Dendritic cell treated with granulocyte-macrophage colony-stimulating factor and Interleukin-4, amounts not matched to agents 40 ng/mL and 50 ng/mL, for 4 days (primary cell): ENCODE measurements at regions not wholly inside any gene's neighbourhood (a gene's known extent, or its start where the extent isn't known, plus 50 kb on each side); places are given as distances from the start of the nearest gene placed in this dataset.

Experiments
- H3K27ac Mint-ChIP-seq: one replicate; pipeline ENCODE4 v1.8.0; 2022; ENCODE audit warnings: mild to moderate bottlenecking, mixed read lengths
- H3K27me3 Mint-ChIP-seq: one replicate; pipeline ENCODE4 v1.8.0; 2022; ENCODE audit warnings: mild to moderate bottlenecking, mixed read lengths
- H3K36me3 Mint-ChIP-seq: one replicate; pipeline ENCODE4 v1.8.0; 2022; ENCODE audit warnings: low read depth, mixed read lengths
- H3K4me1 Mint-ChIP-seq: one replicate; pipeline ENCODE4 v1.8.0; 2022; ENCODE audit warnings: low read depth, mixed read lengths
- H3K4me3 Mint-ChIP-seq: one replicate; pipeline ENCODE4 v1.8.0; 2022; ENCODE audit warnings: mild to moderate bottlenecking, moderate library complexity, mixed read lengths
- H3K9me3 Mint-ChIP-seq: one replicate; pipeline ENCODE4 v1.8.0; 2022; ENCODE audit warnings: mixed read lengths
- intact Hi-C: fragments of 100-400 bp; cut with micrococcal nuclease; formaldehyde crosslinking; loops from one replicate; pipeline ENCODE4 v1.15.0; 2022

- no peaks in the 10 kb centered on the region for H3K9me3 Mint-ChIP-seq
- intact Hi-C loops: no loop called here
- no peaks in the 10 kb centered on the region for H3K4me1 Mint-ChIP-seq
- no peaks in the 10 kb centered on the region for H3K27me3 Mint-ChIP-seq
- H3K36me3 Mint-ChIP-seq: no peaks in the 10 kb centered on the region
- H3K27ac Mint-ChIP-seq: no peak overlapping the region
- H3K4me3 Mint-ChIP-seq: no peak overlapping the region
These were observed 81.6 kb upstream of the SALL3 start for GRCh38 chr18:78898066-78898465.

- H3K4me3 Mint-ChIP-seq: no peak overlapping the region
- H3K27ac Mint-ChIP-seq: no peak overlapping the region
- intact Hi-C loops: no loop called here
- H3K4me1 Mint-ChIP-seq: no peaks in the 10 kb centered on the region
- no peaks in the 10 kb centered on the region for H3K9me3 Mint-ChIP-seq
- no peaks in the 10 kb centered on the region for H3K36me3 Mint-ChIP-seq
- no peaks in the 10 kb centered on the region for H3K27me3 Mint-ChIP-seq
These were observed 81.0 kb upstream of the SALL3 start for GRCh38 chr18:78898635-78899034.

GRCh38 chr18:78899241-78899640, 80.4 kb upstream of the SALL3 start:
- Mint-ChIP-seq H3K4me1 (no peaks in the 10 kb centered on the region), H3K4me3 (no peak overlapping the region), H3K27me3 (no peaks in the 10 kb centered on the region), H3K27ac (no peak overlapping the region), H3K36me3 (no peaks in the 10 kb centered on the region), H3K9me3 (no peaks in the 10 kb centered on the region)
- intact Hi-C loops: no loop called here

- H3K9me3 Mint-ChIP-seq: no peaks in the 10 kb centered on the region
- H3K4me3 Mint-ChIP-seq: no peak overlapping the region
- H3K36me3 Mint-ChIP-seq: no peaks in the 10 kb centered on the region
- no peaks in the 10 kb centered on the region for H3K27me3 Mint-ChIP-seq
- no peak overlapping the region for H3K27ac Mint-ChIP-seq
- intact Hi-C loops: no loop called here
- H3K4me1 Mint-ChIP-seq: no peaks in the 10 kb centered on the region
These were observed 78.4 kb upstream of the SALL3 start for GRCh38 chr18:78900938-78901909.

GRCh38 chr18:78901923-78902794, 77.5 kb upstream of the SALL3 start:
- H3K4me1 Mint-ChIP-seq: no peaks in the 10 kb centered on the region
- H3K9me3 Mint-ChIP-seq: no peaks in the 10 kb centered on the region
- H3K27me3 Mint-ChIP-seq: no peaks in the 10 kb centered on the region
- intact Hi-C loops: no loop called here
- no peak overlapping the region for H3K4me3 Mint-ChIP-seq
- H3K36me3 Mint-ChIP-seq: no peaks in the 10 kb centered on the region
- H3K27ac Mint-ChIP-seq: no peak overlapping the region

- Mint-ChIP-seq H3K27ac (no peak overlapping the region), H3K36me3 (no peaks in the 10 kb centered on the region), H3K27me3 (no peaks in the 10 kb centered on the region), H3K4me3 (no peak overlapping the region), H3K9me3 (no peaks in the 10 kb centered on the region), H3K4me1 (no peaks in the 10 kb centered on the region)
- intact Hi-C loops: no loop called here
These were observed 76.7 kb upstream of the SALL3 start for GRCh38 chr18:78902795-78903435.

- Mint-ChIP-seq H3K4me1 (no peaks in the 10 kb centered on the region), H3K4me3 (no peak overlapping the region), H3K27ac (no peak overlapping the region), H3K27me3 (no peaks in the 10 kb centered on the region), H3K9me3 (no peaks in the 10 kb centered on the region), H3K36me3 (no peaks in the 10 kb centered on the region)
- intact Hi-C loops: no loop called here
These were observed 76.0 kb upstream of the SALL3 start for GRCh38 chr18:78903436-78904178.

GRCh38 chr18:78904179-78904531, 75.5 kb upstream of the SALL3 start:
- Mint-ChIP-seq H3K9me3 (no peaks in the 10 kb centered on the region), H3K4me3 (no peak overlapping the region), H3K4me1 (no peaks in the 10 kb centered on the region), H3K36me3 (no peaks in the 10 kb centered on the region), H3K27ac (no peak overlapping the region), H3K27me3 (no peaks in the 10 kb centered on the region)
- intact Hi-C loops: no loop called here

GRCh38 chr18:78905334-78905733, 74.3 kb upstream of the SALL3 start:
- Mint-ChIP-seq H3K27me3 (no peaks in the 10 kb centered on the region), H3K4me3 (no peak overlapping the region), H3K4me1 (no peaks in the 10 kb centered on the region), H3K9me3 (no peaks in the 10 kb centered on the region), H3K27ac (no peak overlapping the region), H3K36me3 (no peaks in the 10 kb centered on the region)
- intact Hi-C loops: no loop called here

- Mint-ChIP-seq H3K9me3 (no peaks in the 10 kb centered on the region), H3K27me3 (no peaks in the 10 kb centered on the region), H3K27ac (no peak overlapping the region), H3K4me3 (no peak overlapping the region), H3K4me1 (no peaks in the 10 kb centered on the region), H3K36me3 (no peaks in the 10 kb centered on the region)
- intact Hi-C loops: no loop called here
These were observed 73.6 kb upstream of the SALL3 start for GRCh38 chr18:78906066-78906465.

- Mint-ChIP-seq H3K27ac (no peak overlapping the region), H3K9me3 (no peaks in the 10 kb centered on the region), H3K4me3 (no peak overlapping the region), H3K27me3 (no peaks in the 10 kb centered on the region), H3K36me3 (no peaks in the 10 kb centered on the region), H3K4me1 (no peaks in the 10 kb centered on the region)
- intact Hi-C loops: no loop called here
These were observed 71.0 kb upstream of the SALL3 start for GRCh38 chr18:78908462-78909260.

- Mint-ChIP-seq H3K27ac (no peak overlapping the region), H3K36me3 (no peaks in the 10 kb centered on the region), H3K4me1 (no peaks in the 10 kb centered on the region), H3K4me3 (no peak overlapping the region), H3K27me3 (peaks cover 3% of the 10 kb centered on the region), H3K9me3 (no peaks in the 10 kb centered on the region)
- intact Hi-C loops: no loop called here
These were observed 67.8 kb upstream of the SALL3 start for GRCh38 chr18:78911751-78912283.

- no peak overlapping the region for H3K27ac Mint-ChIP-seq
- intact Hi-C loops: no loop called here
- no peaks in the 10 kb centered on the region for H3K36me3 Mint-ChIP-seq
- peaks cover 3% of the 10 kb centered on the region for H3K27me3 Mint-ChIP-seq
- no peaks in the 10 kb centered on the region for H3K4me1 Mint-ChIP-seq
- H3K4me3 Mint-ChIP-seq: no peak overlapping the region
- H3K9me3 Mint-ChIP-seq: peaks cover 4% of the 10 kb centered on the region
These were observed 67.3 kb upstream of the SALL3 start for GRCh38 chr18:78912336-78912735.
